Upper lobe of right lung (tissue), 1 donor: ENCODE measurements at regions not wholly inside any gene's neighbourhood (a gene's known extent, or its start where the extent isn't known, plus 50 kb on each side); places are given as distances from the start of the nearest gene placed in this dataset.
"Not testable (repeated sequence)": the region's sequence is repeated elsewhere in the genome, so short reads cannot be mapped to it uniquely, and the experiment has no call there.

ENCODE experiments used
- ATAC-seq: fragments of 200-7000 bp; cut with Tn5 transposase; one replicate; pipeline ENCODE4 v1.9.1; 2020; ENCODE audit warnings: mild to moderate bottlenecking, moderate library complexity
- DNase-seq: peaks from one replicate; pipeline ENCODE4 v3.0.0-alpha.2; 2020
- H3K27ac ChIP-seq: fragments of 200-600 bp; one replicate; pipeline ENCODE4 v1.8.0; 2022
- H3K27me3 ChIP-seq: fragments of 200-600 bp; one replicate; pipeline ENCODE4 v1.8.0; 2022; ENCODE audit warnings: mild to moderate bottlenecking
- H3K36me3 ChIP-seq: fragments of 200-600 bp; one replicate; pipeline ENCODE4 v1.8.0; 2022
- H3K4me1 ChIP-seq: fragments of 200-600 bp; one replicate; pipeline ENCODE4 v1.8.0; 2022
- H3K4me3 ChIP-seq: fragments of 200-600 bp; one replicate; pipeline ENCODE4 v1.8.0; 2022; ENCODE audit warnings: mild to moderate bottlenecking
- H3K9me3 ChIP-seq: fragments of 200-600 bp; one replicate; pipeline ENCODE4 v1.8.0; 2022
- intact Hi-C: fragments of 100-400 bp; cut with DNase I; formaldehyde crosslinking; loops from one replicate; pipeline ENCODE4 v1.11.0; 2022
- TF ChIP-seq, protein P1 (sequence below): fragments of 200-600 bp; IDR thresholded peaks from one replicate; pipeline ENCODE4 v1.8.0; 2022; ENCODE audit warnings: antibody characterized with exemption
- donor health status: DM: no; HTN: yes; CAD: no; lungs with severe emphysema.

DNA sequence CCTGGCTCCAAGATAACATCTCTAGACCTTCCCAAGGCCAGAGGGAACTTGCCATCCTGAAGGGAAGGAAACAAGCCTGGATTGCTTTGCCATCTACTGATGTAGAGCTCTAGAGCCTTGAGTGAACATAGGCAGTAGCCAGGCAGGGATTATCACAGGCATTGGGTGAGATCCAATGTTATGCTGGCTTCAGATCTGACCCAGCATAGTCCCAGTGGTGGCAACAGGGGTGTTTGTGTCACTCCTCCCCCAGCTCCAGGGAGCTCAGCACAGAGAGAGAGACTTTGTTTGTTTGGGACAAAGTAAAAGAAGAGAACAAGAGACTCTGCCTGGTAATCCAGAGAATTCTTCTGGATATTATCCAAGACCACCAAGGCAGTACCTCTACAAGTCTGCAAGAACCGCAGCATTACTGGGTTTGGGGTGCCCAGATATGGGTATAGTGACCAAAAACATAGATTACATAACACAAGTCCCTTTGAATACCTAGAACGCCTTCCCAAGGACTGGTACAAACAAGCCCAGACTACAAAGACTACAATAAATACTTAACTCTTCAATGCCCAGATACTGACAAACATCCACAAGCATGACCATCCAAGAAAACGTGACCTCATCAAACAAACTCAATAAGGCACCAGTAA lies 137.6 kb upstream of the DAPK1 start:
- ATAC-seq, result no peak
- H3K4me1 ChIP-seq, result no peaks in the 10 kb centered on the region
- no peak overlapping the region for H3K27ac ChIP-seq
- H3K36me3 ChIP-seq, result no peaks in the 10 kb centered on the region
- no peaks in the 10 kb centered on the region for H3K27me3 ChIP-seq
- no peak overlapping the region for H3K4me3 ChIP-seq
- peaks cover 7% of the 10 kb centered on the region for H3K9me3 ChIP-seq
- no peak for DNase-seq
- intact Hi-C loops, result no loop called here
- TF ChIP-seq, protein P1, sequence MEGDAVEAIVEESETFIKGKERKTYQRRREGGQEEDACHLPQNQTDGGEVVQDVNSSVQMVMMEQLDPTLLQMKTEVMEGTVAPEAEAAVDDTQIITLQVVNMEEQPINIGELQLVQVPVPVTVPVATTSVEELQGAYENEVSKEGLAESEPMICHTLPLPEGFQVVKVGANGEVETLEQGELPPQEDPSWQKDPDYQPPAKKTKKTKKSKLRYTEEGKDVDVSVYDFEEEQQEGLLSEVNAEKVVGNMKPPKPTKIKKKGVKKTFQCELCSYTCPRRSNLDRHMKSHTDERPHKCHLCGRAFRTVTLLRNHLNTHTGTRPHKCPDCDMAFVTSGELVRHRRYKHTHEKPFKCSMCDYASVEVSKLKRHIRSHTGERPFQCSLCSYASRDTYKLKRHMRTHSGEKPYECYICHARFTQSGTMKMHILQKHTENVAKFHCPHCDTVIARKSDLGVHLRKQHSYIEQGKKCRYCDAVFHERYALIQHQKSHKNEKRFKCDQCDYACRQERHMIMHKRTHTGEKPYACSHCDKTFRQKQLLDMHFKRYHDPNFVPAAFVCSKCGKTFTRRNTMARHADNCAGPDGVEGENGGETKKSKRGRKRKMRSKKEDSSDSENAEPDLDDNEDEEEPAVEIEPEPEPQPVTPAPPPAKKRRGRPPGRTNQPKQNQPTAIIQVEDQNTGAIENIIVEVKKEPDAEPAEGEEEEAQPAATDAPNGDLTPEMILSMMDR, result no peak

DNA sequence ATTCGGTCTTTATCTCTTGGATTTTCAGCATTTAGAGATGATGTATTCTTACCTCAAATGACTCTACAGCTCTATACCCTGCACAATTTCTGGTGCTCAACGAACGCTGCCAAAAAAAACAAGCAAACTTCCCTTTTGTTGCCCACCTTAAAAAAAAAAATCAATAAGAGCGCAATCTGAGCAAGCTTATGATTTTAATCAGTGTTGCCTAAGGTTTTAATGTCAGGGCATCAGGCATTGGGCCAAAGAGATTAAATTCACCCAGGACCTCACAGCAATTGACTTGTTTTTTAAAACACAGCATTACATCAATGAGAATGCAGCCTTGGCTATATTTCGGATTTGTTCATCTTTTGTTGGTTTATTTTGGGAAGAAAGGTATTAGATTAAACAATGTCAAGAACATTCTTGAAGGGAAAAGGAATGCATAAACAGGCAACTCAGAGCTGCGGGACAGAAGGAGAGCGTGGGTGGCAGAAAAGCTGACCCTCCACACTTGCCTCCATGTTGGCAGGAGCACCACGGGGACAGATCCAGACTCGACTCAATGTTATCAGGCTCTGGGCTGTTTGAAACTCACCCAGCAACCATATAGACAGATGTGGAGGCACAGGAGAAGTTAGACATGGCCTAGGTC lies 127.5 kb upstream of the DAPK1 start:
- peak; percentile 60 for ATAC-seq
- intact Hi-C loops, result no loop called here
- TF ChIP-seq, protein P1, result no peak
- Histone ChIP-seq H3K9me3 (peaks cover 14% of the 10 kb centered on the region), H3K27ac (no peak overlapping the region), H3K4me3 (no peak overlapping the region), H3K36me3 (no peaks in the 10 kb centered on the region), H3K27me3 (no peaks in the 10 kb centered on the region), H3K4me1 (no peaks in the 10 kb centered on the region)
- no peak for DNase-seq

DNA sequence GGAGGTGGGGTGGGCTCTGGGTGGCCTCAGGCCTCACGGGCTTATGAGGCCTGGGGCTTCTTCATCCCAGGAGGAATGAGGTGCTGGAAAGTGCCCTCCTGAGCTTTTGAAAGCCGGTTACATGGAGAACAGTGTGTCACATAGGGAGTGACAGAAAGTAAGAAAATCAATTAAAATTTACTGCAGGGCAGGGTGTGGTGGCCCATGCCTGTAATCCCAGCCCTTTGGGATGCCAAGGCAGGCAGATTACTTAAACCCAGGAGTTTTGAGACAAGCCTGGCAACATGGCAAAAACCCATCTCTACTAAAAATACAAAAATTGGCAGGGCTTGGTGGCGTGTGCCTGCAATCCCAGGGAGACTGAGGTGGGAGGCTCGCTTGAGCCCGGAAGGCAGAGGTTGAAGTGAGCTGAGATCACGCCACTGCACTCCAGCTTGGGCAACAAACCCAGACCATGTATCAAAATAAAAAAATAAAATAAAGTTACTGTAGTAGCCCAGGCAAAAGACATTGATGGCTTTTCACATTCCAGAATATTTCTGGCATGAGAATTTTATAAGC lies 125.8 kb upstream of the DAPK1 start:
- no peaks in the 10 kb centered on the region for H3K36me3 ChIP-seq
- H3K4me3 ChIP-seq, result no peak overlapping the region
- H3K9me3 ChIP-seq, result peaks cover 14% of the 10 kb centered on the region
- ATAC-seq (no peak), DNase-seq (no peak)
- intact Hi-C loops, result no loop called here
- TF ChIP-seq, protein P1, result no peak
- H3K27ac ChIP-seq, result peak overlapping the region; percentile 7
- no peaks in the 10 kb centered on the region for H3K27me3 ChIP-seq
- H3K4me1 ChIP-seq, result no peaks in the 10 kb centered on the region

DNA sequence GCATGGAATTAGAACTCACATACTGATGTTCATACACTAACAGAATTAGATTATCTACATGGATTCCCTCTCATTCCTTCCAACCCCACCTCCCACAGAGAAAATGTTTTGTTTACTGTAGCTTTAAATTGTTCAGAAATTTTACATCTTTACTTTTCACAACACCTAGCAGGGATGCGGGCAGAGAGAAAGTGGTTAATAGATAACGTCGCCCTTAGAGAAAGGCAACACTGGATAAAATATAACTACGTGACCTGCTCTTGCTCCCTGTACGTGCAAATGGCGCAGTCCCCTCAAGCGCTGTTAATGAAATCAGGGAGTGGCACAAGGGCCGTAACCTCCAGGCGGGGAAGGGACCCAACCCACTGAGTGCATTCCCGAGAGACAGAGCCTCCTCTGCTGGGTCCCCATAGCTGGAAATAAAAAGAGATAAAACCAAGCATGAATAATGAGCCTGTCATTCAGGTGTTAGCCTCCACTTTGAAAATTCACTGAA lies 125.3 kb upstream of the DAPK1 start:
- DNase-seq, result no peak
- no peaks in the 10 kb centered on the region for H3K27me3 ChIP-seq
- peak overlapping the region; percentile 7 for H3K27ac ChIP-seq
- intact Hi-C loops, result no loop called here
- H3K4me1 ChIP-seq, result no peaks in the 10 kb centered on the region
- peak; percentile 74 for ATAC-seq
- no peak overlapping the region for H3K4me3 ChIP-seq
- peaks cover 9% of the 10 kb centered on the region for H3K9me3 ChIP-seq
- TF ChIP-seq, protein P1, result no peak
- H3K36me3 ChIP-seq, result no peaks in the 10 kb centered on the region

DNA sequence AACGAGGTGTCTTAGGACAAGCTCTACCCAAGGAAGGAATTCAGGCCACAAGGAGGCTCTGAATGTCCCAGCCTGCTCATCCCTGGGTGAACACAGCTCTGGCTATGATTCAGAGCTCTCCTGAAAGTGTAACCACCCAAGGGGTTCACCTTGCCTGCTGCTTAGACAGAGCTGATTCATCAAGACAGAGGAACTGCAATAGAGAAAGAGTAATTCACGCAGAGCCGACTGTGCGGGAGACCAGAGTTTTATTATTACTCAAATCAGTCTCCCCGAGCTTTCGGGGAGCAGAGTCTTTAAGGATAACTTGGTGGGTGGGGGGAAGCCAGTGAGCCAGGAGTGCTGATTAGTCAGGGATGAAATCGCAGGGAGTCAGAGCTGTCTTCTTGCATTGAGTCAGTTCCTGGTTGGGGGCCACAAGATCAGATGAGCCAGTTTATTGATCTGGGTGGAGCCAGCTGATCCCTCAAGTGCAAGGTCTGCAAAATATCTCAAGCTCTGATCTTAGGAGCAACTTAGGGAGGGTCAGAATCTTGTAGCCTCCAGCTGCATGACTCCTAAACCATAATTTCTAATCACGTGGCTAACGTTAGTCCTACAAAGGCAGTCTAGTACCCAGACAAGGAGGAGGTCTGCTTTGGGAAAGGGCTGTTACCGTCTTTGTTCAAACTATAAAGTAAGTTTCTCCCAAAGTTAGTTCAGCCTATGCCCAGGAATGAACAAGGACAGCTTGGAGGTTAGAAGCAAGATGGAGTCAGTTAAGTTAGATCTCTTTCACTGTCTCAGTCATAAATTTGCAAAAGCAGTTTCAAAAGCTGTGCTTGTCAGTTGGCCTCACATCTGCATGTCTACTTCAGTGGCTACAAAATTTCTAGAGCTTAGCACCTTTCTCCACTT lies 123.4 kb upstream of the DAPK1 start:
- H3K27ac ChIP-seq, H3K27me3 ChIP-seq, H3K4me1 ChIP-seq, ATAC-seq, H3K4me3 ChIP-seq, intact Hi-C loops, H3K36me3 ChIP-seq, H3K9me3 ChIP-seq, DNase-seq: not testable (repeated sequence)
